HG02798 (cell line): ENCODE measurements at regions not wholly inside any gene's neighbourhood (a gene's known extent, or its start where the extent isn't known, plus 50 kb on each side); places are given as distances from the start of the nearest gene placed in this dataset.
"Not testable (repeated sequence)": the region's sequence is repeated elsewhere in the genome, so short reads cannot be mapped to it uniquely, and the experiment has no call there.

Experiments used
- ATAC-seq: cut with Tn5 transposase; IDR thresholded peaks from one replicate; pipeline ENCODE4 v1.9.1; 2021; ENCODE audit warnings: mild to moderate bottlenecking; ENCODE audit not compliant: unreplicated experiment, poor library complexity

- no peak for ATAC-seq
Observed at GRCh38 chr2:48207851-48208250, 106.6 kb upstream of the FOXN2 start.

GRCh38 chr2:48209214-48209885, 105.1 kb upstream of the FOXN2 start:
- no peak for ATAC-seq

GRCh38 chr2:48210189-48210588, 104.3 kb upstream of the FOXN2 start:
- no peak for ATAC-seq

- no peak for ATAC-seq
Observed at GRCh38 chr2:48213646-48214045, 100.8 kb upstream of the FOXN2 start.

- no peak for ATAC-seq
Observed at GRCh38 chr2:48218169-48218568, 96.3 kb upstream of the FOXN2 start.

- no peak for ATAC-seq
Observed at GRCh38 chr2:48219234-48219554, 95.3 kb upstream of the FOXN2 start.

- no peak for ATAC-seq
Observed at GRCh38 chr2:48219555-48220436, 94.7 kb upstream of the FOXN2 start.

- ATAC-seq: no peak
Observed at GRCh38 chr2:48220501-48220900, 94.0 kb upstream of the FOXN2 start.

- ATAC-seq: no peak
Observed at GRCh38 chr2:48221846-48222516, 92.5 kb upstream of the FOXN2 start.

GRCh38 chr2:48227617-48228344, 86.7 kb upstream of the FOXN2 start:
- ATAC-seq: peak; percentile 85

- ATAC-seq: no peak
Observed at GRCh38 chr2:48228345-48228684, 86.2 kb upstream of the FOXN2 start.

GRCh38 chr2:48229063-48229462, 85.4 kb upstream of the FOXN2 start:
- no peak for ATAC-seq

- ATAC-seq: no peak
Observed at GRCh38 chr2:48230834-48231233, 83.6 kb upstream of the FOXN2 start.

GRCh38 chr2:48232351-48232750, 82.1 kb upstream of the FOXN2 start:
- no peak for ATAC-seq

- ATAC-seq: no peak
Observed at GRCh38 chr2:48233005-48233404, 81.5 kb upstream of the FOXN2 start.

- not testable (repeated sequence) for ATAC-seq
Observed at GRCh38 chr2:48233824-48234223, 80.7 kb upstream of the FOXN2 start.

GRCh38 chr2:48235076-48235475, 79.4 kb upstream of the FOXN2 start:
- no peak for ATAC-seq

- ATAC-seq: no peak
Observed at GRCh38 chr2:48238381-48238780, 76.1 kb upstream of the FOXN2 start.

GRCh38 chr2:48240912-48241311, 73.6 kb upstream of the FOXN2 start:
- ATAC-seq: no peak

GRCh38 chr2:48247206-48247605, 67.3 kb upstream of the FOXN2 start:
- no peak for ATAC-seq
